Fibroblast of lung (primary cell): ENCODE measurements at regions not wholly inside any gene's neighbourhood (a gene's known extent, or its start where the extent isn't known, plus 50 kb on each side); places are given as distances from the start of the nearest gene placed in this dataset.

ENCODE experiments used
- EZH2 ChIP-seq: IDR thresholded peaks from 2 replicates; pipeline ENCODE4 v1.5.1; 2012; ENCODE audit warnings: low read length, control low read depth, mild to moderate bottlenecking; ENCODE audit errors: missing control alignments
- TF ChIP-seq, protein P1 (sequence below), 2 donors: IDR thresholded peaks in 1 of 2; conservative IDR thresholded peaks in 1 of 2; 1 replicate in 1 of 2; 2 replicates in 1 of 2; pipeline ENCODE4 v1.5.1; 2011 to 2012; ENCODE audit warnings: low read length in 2 of 2, control low read depth in 1 of 2, inconsistent platforms in 1 of 2, low read depth in 1 of 2, mild to moderate bottlenecking in 1 of 2

DNA sequence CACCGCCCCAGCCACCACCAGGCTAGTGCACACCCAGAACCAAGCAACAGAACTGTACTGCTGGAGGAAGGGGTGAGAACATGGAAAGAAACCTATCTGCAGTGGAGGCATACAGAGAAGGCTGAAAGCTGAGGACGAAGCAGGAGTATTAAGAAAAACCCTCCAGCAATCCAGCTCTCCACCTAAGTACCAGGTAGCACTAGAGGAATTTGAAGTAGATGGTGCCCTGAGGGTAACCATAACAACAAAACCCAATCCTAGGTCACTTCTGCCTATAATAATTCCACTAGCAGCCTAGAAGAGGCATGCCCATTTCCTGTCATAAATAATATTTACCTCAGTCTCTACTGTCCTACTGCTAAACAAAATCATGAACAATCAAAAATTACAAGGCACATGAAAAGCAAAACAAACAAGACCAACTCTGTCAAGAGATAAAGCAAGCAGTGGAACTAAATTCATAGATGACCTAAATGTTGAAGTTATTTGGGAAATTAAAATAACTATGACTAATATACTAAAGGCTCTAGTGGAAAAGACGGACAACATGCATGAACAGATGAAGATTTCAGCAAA, 51.1 kb downstream of the HYCC1 start:
- TF ChIP-seq, protein P1, sequence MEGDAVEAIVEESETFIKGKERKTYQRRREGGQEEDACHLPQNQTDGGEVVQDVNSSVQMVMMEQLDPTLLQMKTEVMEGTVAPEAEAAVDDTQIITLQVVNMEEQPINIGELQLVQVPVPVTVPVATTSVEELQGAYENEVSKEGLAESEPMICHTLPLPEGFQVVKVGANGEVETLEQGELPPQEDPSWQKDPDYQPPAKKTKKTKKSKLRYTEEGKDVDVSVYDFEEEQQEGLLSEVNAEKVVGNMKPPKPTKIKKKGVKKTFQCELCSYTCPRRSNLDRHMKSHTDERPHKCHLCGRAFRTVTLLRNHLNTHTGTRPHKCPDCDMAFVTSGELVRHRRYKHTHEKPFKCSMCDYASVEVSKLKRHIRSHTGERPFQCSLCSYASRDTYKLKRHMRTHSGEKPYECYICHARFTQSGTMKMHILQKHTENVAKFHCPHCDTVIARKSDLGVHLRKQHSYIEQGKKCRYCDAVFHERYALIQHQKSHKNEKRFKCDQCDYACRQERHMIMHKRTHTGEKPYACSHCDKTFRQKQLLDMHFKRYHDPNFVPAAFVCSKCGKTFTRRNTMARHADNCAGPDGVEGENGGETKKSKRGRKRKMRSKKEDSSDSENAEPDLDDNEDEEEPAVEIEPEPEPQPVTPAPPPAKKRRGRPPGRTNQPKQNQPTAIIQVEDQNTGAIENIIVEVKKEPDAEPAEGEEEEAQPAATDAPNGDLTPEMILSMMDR (conservative IDR thresholded peaks at IDR 0.05 in 1 of 2, IDR thresholded peaks at IDR 0.05 in 1 of 2; ENCODE audit: low read depth in 1 of 2, low read length in 2 of 2), result no peak
- TF ChIP-seq EZH2, result no peak
